ENCODE measurements at regions not wholly inside any gene's neighbourhood (a gene's known extent, or its start where the extent isn't known, plus 50 kb on each side); places are given as distances from the start of the nearest gene placed in this dataset.
"Not testable (repeated sequence)": the region's sequence is repeated elsewhere in the genome, so short reads cannot be mapped to it uniquely, and the experiment has no call there.

DNA sequence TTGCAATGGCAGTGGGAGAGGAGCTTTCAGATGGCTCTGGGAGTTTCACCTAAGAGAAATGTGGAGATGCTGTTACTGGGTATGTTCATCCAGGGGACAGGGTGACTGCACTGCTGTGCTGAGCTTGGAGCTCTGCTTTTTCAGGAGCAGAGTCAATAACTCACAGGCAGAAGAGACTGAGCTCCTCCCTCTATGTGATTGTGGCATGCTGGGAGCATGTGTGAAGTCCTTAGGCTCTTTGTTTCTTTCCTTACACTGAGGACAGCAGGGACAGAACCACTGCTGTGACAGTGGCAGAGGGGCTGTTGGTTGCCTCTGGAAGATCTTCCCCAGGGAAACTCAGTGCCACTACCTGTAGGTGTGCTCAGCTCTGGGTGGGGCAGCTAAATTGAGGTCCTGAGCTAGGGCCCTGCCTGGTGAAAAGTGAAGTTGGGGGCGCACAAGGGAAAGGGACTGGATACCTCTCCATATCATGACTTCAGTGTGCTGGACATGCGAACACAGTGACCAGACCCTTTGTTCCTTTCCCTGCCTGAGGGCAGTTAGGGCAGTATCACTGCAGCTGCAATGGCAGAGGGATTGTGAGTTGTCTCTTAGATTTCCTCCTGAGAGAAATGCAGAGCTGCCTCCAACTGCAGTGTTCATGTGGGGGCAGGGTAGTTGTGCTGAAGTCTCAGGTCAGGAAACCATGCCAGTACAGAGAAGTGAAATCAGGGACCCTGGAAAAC lies 156.7 kb downstream of the TENT5D start:
- no peak for DNase-seq (ENCODE audit: low read depth, low spot score)
- intact Hi-C loops (cut with micrococcal nuclease), result no loop called here
- POLR2A ChIA-PET, result no interaction called here

GRCh38 chrX:80578517-80579105 lies 158.4 kb downstream of the TENT5D start:
- ChIA-PET POLR2A (no interaction called here), CTCF (no interaction called here)
- TF ChIP-seq CTCF (IDR thresholded peaks at IDR 0.05; ENCODE audit: extremely low read depth in 1 of 2, insufficient read depth in 1 of 2, low read depth in 1 of 2, low read length in 2 of 2) (peak in 1 of 2 donors; percentile 19), POLR2A (IDR thresholded peaks at IDR 0.05; ENCODE audit: low read depth, low read length) (no peak)
- peak; percentile 73 for FAIRE-seq
- dilution Hi-C loops (cut with MboI; ENCODE audit: extremely low pct_ligation_motif_present, low sequenced_read_pairs) (no loop called here), intact Hi-C loops (cut with micrococcal nuclease) (no loop called here)
- Histone ChIP-seq H3K4me3 (replicated peaks in 1 of 3; ENCODE audit: insufficient read depth in 1 of 3, low read depth in 1 of 3, low read length in 3 of 3) (no peak overlapping the region), H4K20me1 (replicated peaks; ENCODE audit: control insufficient read depth, extremely low read depth, insufficient read depth, low read length) (no peaks in the 10 kb centered on the region), H2AFZ (ENCODE audit: low read depth, low read length) (no peak overlapping the region), H3K9me3 (replicated peaks; ENCODE audit: control insufficient read depth, insufficient read depth, low read length) (no peaks in the 10 kb centered on the region), H3K27ac (ENCODE audit: insufficient read depth, low read depth, low read length) (no peak overlapping the region), H3K4me1 (ENCODE audit: control insufficient read depth, extremely low read depth, insufficient read depth, low read length) (no peaks in the 10 kb centered on the region), H3K36me3 (ENCODE audit: control insufficient read depth in 2 of 2, extremely low read depth in 1 of 2, insufficient read depth in 2 of 2, low read length in 2 of 2) (no peaks in the 10 kb centered on the region), H3K27me3 (ENCODE audit: control insufficient read depth in 2 of 2, insufficient read depth in 2 of 2, low read length in 2 of 2) (no peaks in the 10 kb centered on the region), H3K79me2 (ENCODE audit: control insufficient read depth, insufficient read depth, low read length) (no peaks in the 10 kb centered on the region), H3K9ac (replicated peaks; ENCODE audit: extremely low read depth, insufficient read depth, low read length) (no peak overlapping the region), H3K4me2 (ENCODE audit: insufficient read depth, low read length) (no peak overlapping the region), H3K9me1 (replicated peaks; ENCODE audit: control insufficient read depth, extremely low read depth, insufficient read depth, low read length) (no peaks in the 10 kb centered on the region)
- BruUV-seq (replicated peaks), result no TSS peak
- DNase-seq (ENCODE audit: low read depth, low spot score), result peak; percentile 1

More for the DNA sequence above, 156.7 kb downstream of the TENT5D start:
- no peaks in the 10 kb centered on the region for H3K4me1 ChIP-seq (ENCODE audit: control insufficient read depth, extremely low read depth, insufficient read depth, low read length)
- no peaks in the 10 kb centered on the region for H4K20me1 ChIP-seq (replicated peaks; ENCODE audit: control insufficient read depth, extremely low read depth, insufficient read depth, low read length)
- CTCF ChIA-PET, result interaction anchor here (0.7 kb wide), 1 partner anchor 294 kb away, joined by 4 read pairs; no protein-coding TSS in a partner anchor
- no peaks in the 10 kb centered on the region for H3K36me3 ChIP-seq (ENCODE audit: control insufficient read depth in 2 of 2, extremely low read depth in 1 of 2, insufficient read depth in 2 of 2, low read length in 2 of 2)
- dilution Hi-C loops (cut with MboI; ENCODE audit: extremely low pct_ligation_motif_present, low sequenced_read_pairs), result no loop called here
- H3K9me1 ChIP-seq (replicated peaks; ENCODE audit: control insufficient read depth, extremely low read depth, insufficient read depth, low read length), result no peaks in the 10 kb centered on the region
- no TSS peak for BruUV-seq (replicated peaks)
- no peaks in the 10 kb centered on the region for H3K27me3 ChIP-seq (ENCODE audit: control insufficient read depth in 2 of 2, insufficient read depth in 2 of 2, low read length in 2 of 2)
- H3K9ac ChIP-seq (replicated peaks; ENCODE audit: extremely low read depth, insufficient read depth, low read length), result no peak overlapping the region
- H3K4me3 ChIP-seq (replicated peaks in 1 of 3; ENCODE audit: insufficient read depth in 1 of 3, low read depth in 1 of 3, low read length in 3 of 3), result no peak overlapping the region
- TF ChIP-seq EZH2 (IDR thresholded peaks at IDR 0.05; ENCODE audit: borderline replicate concordance, low read depth, low read length, severe bottlenecking) (no peak), POLR2AphosphoS5 (IDR thresholded peaks at IDR 0.05; ENCODE audit: insufficient read depth, low read depth, low read length) (no peak), GATA2 (IDR thresholded peaks at IDR 0.05; ENCODE audit: insufficient read depth, insufficient read length, low read depth, low read length) (no peak)
- H2AFZ ChIP-seq (ENCODE audit: low read depth, low read length), result no peak overlapping the region
- no peak for FAIRE-seq
- no peaks in the 10 kb centered on the region for H3K79me2 ChIP-seq (ENCODE audit: control insufficient read depth, insufficient read depth, low read length)
- H3K27ac ChIP-seq (ENCODE audit: insufficient read depth, low read depth, low read length), result no peak overlapping the region
- H3K9me3 ChIP-seq (replicated peaks; ENCODE audit: control insufficient read depth, insufficient read depth, low read length), result no peaks in the 10 kb centered on the region
- H3K4me2 ChIP-seq (ENCODE audit: insufficient read depth, low read length), result no peak overlapping the region

DNA sequence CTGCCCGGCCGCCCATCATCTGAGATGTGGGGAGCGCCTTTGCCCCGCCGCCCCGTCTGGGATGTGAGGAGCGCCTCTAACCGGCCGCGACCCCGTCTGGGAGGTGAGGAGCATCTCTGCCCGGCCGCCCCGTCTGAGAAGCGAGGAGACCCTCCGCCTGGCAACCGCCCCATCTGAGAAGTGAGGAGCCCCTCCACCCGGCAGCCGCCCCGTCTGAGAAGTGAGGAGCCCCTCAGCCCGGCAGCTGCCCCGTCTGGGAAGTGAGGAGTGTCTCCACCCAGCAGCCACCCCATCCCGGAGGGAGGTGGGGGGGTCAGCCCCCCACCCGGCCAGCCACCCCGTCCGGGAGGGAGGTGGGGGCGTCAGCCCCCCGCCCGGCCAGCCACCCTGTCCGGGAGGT lies 170.7 kb downstream of the TENT5D start:
- BruUV-seq (replicated peaks); H3K27ac ChIP-seq (ENCODE audit: insufficient read depth, low read depth, low read length); H3K9me1 ChIP-seq (replicated peaks; ENCODE audit: control insufficient read depth, extremely low read depth, insufficient read depth, low read length); FAIRE-seq; H4K20me1 ChIP-seq (replicated peaks; ENCODE audit: control insufficient read depth, extremely low read depth, insufficient read depth, low read length); H3K4me3 ChIP-seq (replicated peaks in 1 of 3; ENCODE audit: insufficient read depth in 1 of 3, low read depth in 1 of 3, low read length in 3 of 3); H3K4me2 ChIP-seq (ENCODE audit: insufficient read depth, low read length); H3K4me1 ChIP-seq (ENCODE audit: control insufficient read depth, extremely low read depth, insufficient read depth, low read length); dilution Hi-C loops (cut with MboI; ENCODE audit: extremely low pct_ligation_motif_present, low sequenced_read_pairs); DNase-seq (ENCODE audit: low read depth, low spot score); POLR2A ChIA-PET; H3K79me2 ChIP-seq (ENCODE audit: control insufficient read depth, insufficient read depth, low read length); H3K27me3 ChIP-seq (ENCODE audit: control insufficient read depth in 2 of 2, insufficient read depth in 2 of 2, low read length in 2 of 2); CTCF ChIA-PET; H2AFZ ChIP-seq (ENCODE audit: low read depth, low read length); H3K9me3 ChIP-seq (replicated peaks; ENCODE audit: control insufficient read depth, insufficient read depth, low read length); H3K9ac ChIP-seq (replicated peaks; ENCODE audit: extremely low read depth, insufficient read depth, low read length); intact Hi-C loops (cut with micrococcal nuclease); H3K36me3 ChIP-seq (ENCODE audit: control insufficient read depth in 2 of 2, extremely low read depth in 1 of 2, insufficient read depth in 2 of 2, low read length in 2 of 2): not testable (repeated sequence)

Data from endothelial cell of umbilical vein (primary cell).